ENCODE measurements at regions not wholly inside any gene's neighbourhood (a gene's known extent, or its start where the extent isn't known, plus 50 kb on each side); places are given as distances from the start of the nearest gene placed in this dataset.

DNA sequence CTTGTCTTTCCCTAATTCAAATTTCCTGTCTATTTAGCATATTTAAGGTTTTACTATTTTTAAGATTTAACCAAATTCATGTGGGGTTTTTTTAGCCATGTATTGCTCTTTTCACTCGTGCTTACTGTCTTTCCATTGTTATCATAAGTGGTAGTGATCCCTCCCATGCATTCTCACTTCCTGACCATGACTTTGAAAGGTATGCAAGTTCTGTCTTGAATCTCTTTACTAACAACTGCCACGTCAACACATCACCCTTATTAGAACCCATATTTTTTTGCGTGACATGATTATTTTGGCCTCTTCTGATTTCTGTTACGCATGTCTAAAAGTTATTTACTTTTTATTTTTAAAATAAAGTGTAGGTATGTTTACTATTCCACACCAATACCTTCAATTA is 94.7 kb upstream of the CDH6 start:
- DNase-seq (ENCODE audit: low read depth, low spot score): no peak

GRCh38 chr5:31097851-31098250 is 95.6 kb upstream of the CDH6 start:
- no peak for DNase-seq (ENCODE audit: low read depth, low spot score)

DNA sequence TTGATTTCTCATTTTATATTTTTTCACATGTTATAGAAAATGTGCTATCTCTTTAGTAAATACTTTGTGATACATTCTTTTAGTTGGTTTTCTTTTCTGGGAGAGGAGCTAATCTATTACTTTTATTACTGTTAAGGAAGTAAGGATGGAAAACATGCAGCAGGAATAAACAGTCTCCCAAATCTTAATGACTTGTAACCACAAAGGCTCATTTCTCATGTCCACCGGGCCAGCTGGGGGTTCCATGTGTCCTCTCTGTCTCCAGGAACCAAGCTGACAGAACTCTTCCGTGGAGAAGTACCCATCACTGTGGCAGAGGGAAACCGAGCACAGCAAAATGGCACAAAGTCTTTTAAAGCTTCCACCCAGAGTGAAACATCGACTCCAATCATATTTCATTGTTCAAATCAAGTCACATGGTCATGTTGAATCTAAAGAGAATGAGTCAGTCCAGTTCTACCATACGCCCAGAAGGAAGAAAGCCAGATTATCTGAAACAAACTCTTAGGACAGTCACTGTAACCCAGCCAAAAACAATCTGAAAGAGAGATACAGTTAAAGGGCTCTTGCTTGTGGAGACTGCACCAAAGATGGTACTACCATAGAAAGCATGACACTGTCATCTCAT is 97.1 kb upstream of the CDH6 start:
- DNase-seq (ENCODE audit: low read depth, low spot score): no peak

- no peak for DNase-seq (ENCODE audit: low read depth, low spot score)
Observed at GRCh38 chr5:31095796-31096195, 97.7 kb upstream of the CDH6 start.

- DNase-seq (ENCODE audit: low read depth, low spot score): no peak
Observed at GRCh38 chr5:31091501-31091900, 102.0 kb upstream of the CDH6 start.

- DNase-seq (ENCODE audit: low read depth, low spot score): no peak
Observed at GRCh38 chr5:31090467-31090866, 103.0 kb upstream of the CDH6 start.

DNA sequence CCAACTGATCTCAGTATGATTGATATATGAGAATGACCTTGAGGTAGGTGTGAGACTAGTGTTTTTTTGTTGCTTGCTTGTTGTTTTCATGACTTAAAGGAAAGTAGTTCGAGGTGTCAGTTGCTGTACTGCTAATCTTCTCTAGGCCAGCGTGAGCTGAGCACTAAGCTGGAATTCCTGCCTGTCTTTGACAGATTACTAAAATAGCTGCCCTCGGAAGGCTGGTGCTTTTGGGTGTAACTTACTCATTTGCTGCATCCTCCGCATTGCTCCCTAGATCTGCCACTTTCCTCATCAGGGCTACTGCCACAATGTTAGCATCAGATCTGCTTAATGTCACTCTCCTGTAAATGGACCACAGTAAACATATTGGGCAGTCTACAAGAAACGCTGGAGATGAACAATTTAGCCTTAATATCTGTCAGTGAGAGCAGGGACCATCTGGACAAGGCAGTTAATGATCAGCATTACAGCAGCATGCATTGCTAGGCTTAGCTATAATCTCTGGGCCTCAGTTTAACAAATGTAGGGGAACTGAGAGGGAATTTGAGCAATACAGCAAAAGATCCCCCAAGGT is 106.6 kb upstream of the CDH6 start:
- no peak for DNase-seq (ENCODE audit: low read depth, low spot score)

- DNase-seq (ENCODE audit: low read depth, low spot score): no peak
Observed at GRCh38 chr5:31084871-31085270, 108.6 kb upstream of the CDH6 start.

GRCh38 chr5:31083364-31083763 is 110.1 kb upstream of the CDH6 start:
- DNase-seq (ENCODE audit: low read depth, low spot score): no peak

- no peak for DNase-seq (ENCODE audit: low read depth, low spot score)
Observed at GRCh38 chr5:31079668-31080067, 113.8 kb upstream of the CDH6 start.

- DNase-seq (ENCODE audit: low read depth, low spot score): no peak
Observed at GRCh38 chr5:31078956-31079355, 114.5 kb upstream of the CDH6 start.

DNA sequence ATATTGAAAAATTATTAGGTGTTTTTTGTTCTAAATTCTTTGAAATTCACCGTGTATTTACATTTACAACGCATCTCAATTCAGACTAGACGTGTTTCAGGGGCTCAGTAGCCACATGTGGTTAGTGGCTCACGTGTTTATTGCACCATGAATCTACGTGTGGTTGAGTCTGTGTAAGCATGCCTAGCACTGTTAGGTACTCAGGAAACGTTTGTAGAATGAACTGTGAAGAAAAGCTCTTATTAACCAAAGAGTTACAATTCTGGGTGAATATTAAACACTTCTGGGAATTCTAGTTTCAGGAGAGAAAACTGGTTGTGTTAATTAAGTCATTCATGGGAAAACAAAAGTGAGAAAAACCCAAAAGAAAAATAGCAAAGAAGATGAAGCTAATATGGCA is 117.5 kb upstream of the CDH6 start:
- no peak for DNase-seq (ENCODE audit: low read depth, low spot score)

DNA sequence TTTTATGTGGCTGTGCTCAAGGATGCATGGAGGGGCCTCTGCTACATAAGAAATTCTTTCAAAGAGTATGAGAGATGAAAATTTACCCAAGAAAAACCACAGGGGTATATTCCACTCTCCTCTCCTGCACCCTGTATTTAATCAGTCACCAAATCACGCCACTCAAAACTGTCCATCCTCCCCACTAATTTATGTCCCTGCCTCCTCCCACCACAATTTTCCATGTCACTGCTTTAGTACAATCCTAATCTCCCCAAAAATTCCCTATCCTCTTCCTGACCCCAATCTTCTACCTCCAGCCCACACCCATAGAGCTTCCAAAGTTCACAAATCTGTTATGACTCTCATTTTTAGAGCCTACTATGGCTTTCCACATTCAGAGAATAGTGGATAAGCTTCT is 125.2 kb upstream of the CDH6 start:
- no peak for DNase-seq (ENCODE audit: low read depth, low spot score)

DNA sequence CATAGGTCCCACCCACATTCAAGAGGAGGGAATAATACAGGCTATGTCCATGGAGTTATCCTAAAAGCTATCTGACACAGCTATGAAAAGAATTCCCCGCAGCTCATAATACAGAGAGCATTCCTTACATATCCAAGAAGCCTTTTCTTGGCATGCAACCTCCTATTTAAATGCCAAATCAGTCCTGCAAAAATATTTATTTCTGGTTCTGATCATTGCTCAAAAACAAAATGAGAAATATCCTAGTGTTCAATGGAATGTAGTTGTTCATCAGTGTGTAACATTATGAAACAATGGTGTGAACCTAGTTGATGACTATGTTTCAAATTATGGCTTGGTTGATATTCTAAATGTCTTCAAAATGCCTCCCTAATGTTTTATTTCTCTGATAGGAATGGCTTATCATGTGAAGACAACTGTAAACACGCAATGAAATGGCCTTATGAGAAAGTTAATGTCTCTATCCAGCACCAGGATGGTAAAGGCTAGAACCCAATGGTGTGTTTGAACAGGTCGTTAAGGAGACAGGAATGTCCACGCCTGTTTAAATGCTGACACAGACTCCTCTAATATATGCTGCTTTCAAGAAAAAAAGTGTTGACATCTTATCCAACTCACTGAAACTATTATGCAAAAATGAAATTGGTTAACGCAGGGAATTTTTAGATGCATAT is 126.7 kb upstream of the CDH6 start:
- no peak for DNase-seq (ENCODE audit: low read depth, low spot score)

GRCh38 chr5:31064215-31064614 is 129.3 kb upstream of the CDH6 start:
- DNase-seq (ENCODE audit: low read depth, low spot score): no peak

DNA sequence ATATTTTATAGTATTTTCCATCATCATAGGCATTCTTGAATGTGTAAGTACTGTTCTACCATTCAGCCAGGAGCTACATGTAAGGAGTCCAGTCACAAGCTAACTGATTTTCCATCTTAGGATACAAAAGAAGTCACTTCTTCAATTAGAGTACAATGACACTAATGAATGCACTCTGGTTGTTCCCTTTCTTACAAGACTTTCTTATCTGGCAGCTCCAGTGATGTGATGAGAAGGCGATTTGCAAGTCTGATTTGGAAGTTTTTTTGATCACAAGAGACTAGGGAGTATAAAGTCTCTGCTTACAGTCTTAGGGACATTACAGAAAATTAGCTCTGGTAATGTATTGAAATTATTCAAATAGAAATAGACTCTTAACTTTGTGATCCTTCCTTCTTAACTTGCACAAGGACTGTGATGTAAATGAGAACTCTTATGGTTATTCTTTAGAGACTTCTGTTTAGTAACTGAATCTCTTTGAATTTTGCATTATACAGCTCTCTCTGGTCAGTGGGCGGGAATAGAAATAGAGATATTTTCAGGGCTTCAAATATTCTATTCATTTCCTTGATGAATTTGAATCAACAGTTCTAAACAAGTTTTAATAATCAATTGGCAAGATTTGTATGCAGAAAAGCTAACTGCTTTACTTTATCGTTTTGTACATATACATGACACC is 130.4 kb upstream of the CDH6 start:
- DNase-seq (ENCODE audit: low read depth, low spot score): no peak

GRCh38 chr5:31059889-31060288 is 133.6 kb upstream of the CDH6 start:
- no peak for DNase-seq (ENCODE audit: low read depth, low spot score)

GRCh38 chr5:31054453-31054852 is 139.0 kb upstream of the CDH6 start:
- DNase-seq (ENCODE audit: low read depth, low spot score): no peak

DNA sequence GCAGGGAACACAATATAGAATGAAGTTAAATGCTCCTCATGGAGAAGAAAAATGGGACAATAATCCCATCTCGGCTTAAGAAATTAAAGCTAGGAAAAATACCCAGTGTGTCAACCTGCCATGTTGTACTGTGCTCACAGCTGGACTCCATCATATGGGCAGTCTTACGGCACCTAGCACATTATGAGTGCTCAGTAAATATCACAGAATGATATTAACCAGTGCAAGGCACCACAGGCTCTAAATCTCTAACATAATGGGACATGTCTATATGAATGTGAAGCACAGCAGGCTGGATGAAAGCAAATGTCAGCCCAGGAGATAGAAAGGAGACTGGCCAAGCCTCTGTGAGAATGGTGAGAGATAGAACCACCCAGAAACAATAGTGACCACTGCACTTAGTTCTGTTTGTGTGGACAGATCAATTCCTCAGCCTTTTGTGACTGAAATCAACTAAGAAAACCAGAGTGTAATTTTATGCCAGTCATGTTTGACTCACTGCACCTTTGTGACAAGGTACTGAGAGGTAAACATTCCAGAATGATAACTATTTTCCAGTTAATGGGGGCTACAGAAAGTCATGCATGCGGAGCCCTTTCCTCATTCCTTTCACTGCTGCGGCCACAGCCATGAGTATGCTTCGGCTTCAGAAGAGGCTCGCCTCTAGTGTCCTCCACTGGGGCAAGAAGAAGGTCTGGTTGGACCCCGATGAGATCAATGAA is 140.4 kb upstream of the CDH6 start:
- no peak for DNase-seq (ENCODE audit: low read depth, low spot score)

DNA sequence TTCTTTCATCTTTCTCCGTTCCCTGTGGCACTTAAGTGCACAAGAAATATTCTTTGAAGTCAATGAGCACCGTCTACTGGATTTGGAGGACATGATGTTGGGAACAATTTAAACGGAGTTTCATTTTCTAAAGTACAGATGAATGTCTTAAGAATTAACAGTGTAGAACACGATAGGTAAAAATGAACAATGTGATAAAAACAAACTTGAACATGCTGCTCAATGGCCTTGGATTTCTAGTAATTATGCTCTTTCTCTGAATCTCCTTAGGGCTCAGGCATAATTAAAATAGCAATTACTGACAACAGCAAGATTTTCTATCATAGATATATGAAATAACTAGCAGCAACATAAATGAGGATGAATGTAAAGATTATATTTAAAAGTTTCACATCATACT is 142.2 kb upstream of the CDH6 start:
- DNase-seq (ENCODE audit: low read depth, low spot score): no peak

DNA sequence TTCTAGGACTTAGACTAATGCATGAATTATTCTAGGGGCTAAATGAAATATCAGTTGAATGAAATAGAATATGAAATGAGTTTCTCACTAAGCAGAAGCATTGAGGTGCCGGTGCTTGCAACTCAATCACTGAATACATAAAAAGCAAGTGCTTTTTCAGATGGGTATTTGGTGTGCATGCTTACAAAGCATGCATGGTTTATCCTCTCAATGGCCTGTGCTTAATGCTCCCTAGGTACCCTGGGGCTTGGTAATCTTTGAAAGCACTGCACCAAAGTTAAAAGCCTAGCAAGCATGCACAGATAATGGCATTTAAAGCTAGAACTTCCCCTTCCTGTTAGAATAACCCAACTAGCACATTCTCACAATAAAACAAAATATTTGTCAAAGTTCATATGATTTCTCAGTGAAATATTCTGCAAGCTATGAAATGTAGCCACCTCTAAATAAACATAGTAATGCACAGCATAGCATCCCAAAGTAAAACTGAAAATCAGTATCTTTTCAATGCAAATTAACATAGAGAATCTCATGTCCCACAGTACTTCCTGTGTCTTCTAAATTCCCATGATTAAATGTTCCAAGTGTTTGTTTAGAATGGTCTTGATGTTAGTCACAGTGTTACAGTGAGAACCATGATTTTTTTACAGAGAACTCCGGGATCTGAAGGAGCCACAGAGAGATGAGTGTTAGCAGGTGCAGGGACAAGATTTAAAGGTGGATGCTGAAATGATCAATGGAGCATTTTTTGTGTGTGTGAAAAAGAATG is 143.4 kb upstream of the CDH6 start:
- DNase-seq (ENCODE audit: low read depth, low spot score): no peak
